Left renal cortex interstitium (tissue), 4 donors: ENCODE measurements at regions not wholly inside any gene's neighbourhood (a gene's known extent, or its start where the extent isn't known, plus 50 kb on each side); places are given as distances from the start of the nearest gene placed in this dataset.

Experiments used
- DNase-seq, 4 donors: peaks; one replicate each; pipeline ENCODE4 v3.0.0-alpha.2; 2013; ENCODE audit warnings: low read depth in 4 of 4, low spot score in 2 of 4, missing footprints in 1 of 4

DNA sequence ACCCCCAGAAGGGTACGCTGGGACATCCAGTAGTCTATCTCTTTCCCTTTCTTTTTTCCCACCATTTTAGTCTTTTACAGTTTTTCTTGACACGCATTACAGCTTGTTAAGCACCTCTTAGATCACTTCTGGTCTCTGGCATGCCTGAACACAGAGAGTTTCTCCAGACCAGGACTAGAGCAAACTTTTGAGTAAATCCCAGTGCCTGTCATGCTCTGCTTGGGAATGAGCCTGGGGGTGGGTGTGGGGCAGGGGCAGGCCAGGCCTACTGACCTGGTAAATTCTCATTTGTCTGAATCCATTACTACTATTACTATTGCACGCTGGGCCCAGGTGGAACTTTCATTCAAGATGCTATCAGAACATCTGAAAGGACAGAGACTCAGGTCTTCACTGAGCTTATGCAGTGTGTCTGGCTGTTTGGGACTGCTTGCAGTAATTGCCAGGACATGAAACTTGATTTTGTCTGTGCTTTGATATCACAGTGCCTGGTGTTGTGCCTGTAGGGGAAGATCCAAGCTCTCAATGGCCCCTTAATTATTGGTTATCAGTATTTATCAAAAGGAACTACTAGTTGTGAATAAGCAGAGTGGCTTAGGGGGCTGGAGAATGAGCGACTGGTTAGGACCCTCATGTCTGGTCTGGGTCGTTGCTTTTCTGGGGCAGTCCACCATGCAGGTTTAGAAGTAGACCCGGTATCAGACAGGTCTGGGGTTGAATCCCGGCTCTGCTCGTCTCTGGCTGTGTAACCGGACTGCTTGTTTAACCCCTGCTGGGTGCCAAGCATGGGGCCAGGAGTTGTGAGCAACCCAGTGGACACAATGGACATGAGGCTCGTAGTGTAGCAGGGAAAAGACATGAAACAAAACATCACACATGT, 196.1 kb upstream of the TLE3 start:
- no peak for DNase-seq

DNA sequence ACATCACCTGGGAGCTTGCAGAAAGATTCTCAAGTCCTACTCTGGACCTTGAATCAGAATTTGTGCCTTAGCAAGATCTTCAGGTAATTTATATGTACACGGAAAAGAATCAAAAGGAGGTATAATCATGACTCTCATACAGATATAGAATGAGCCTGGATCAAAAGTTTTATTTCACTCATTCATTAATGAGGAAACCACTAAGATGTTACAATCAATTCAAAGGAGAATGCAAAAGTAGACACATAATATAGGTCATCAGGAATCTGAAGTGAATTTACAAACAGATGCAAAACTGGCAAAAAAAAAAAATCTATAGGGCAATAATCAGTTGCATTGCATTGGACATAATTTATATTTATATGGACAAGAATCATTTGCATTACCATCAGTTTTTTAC, 195.4 kb upstream of the TLE3 start:
- no peak for DNase-seq

- DNase-seq = no peak
Observed at GRCh38 chr15:70292076-70292760, 194.5 kb upstream of the TLE3 start.

GRCh38 chr15:70291305-70292075, 193.8 kb upstream of the TLE3 start:
- DNase-seq = no peak

GRCh38 chr15:70290708-70291107, 193.0 kb upstream of the TLE3 start:
- no peak for DNase-seq

GRCh38 chr15:70289191-70289955, 191.7 kb upstream of the TLE3 start:
- no peak for DNase-seq

- no peak for DNase-seq
Observed at GRCh38 chr15:70286113-70286806, 188.5 kb upstream of the TLE3 start.

GRCh38 chr15:70284438-70285214, 186.9 kb upstream of the TLE3 start:
- no peak for DNase-seq

DNA sequence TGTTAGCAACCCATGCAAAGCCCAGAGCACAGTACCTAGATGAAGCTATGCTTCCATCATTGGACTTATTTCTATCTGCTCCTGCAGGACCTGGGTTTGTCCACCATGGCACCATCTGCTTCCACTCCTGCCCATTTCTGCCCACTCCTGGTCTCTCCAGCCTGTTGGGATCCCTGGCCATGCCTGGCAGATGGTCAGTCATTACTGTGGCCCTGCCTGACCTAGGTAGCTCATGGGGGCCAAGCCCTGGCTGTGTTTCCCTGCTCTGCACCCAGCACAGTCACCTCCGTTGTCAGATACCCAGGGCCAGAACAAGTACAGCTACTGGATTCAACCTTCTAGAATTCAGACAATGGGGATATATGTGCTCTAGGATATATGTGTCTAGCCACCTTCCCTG, 185.8 kb upstream of the TLE3 start:
- no peak for DNase-seq

DNA sequence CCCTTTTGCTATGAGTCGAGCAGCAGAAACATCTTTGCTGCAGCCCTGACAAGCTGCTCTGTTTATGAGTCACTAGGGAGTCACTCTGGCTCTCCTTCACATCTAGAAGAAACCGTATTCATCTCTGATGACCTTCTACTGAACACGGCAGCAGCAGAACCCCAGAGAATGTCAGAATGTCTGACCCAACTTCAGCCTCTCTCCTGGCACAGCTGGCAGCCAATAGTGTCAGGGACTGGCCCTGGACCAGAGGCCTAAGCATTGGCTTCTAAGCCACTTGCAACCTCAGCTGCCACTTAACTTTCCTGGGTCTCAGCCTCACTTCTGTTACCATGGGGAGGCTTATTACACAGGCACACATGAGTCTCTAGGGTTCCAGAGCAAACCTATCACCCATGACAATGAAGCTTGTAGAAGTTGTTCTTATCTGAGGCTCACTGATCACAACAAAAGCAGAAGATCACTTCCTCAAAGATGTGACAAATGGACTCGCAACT, 184.1 kb upstream of the TLE3 start:
- no peak for DNase-seq

DNA sequence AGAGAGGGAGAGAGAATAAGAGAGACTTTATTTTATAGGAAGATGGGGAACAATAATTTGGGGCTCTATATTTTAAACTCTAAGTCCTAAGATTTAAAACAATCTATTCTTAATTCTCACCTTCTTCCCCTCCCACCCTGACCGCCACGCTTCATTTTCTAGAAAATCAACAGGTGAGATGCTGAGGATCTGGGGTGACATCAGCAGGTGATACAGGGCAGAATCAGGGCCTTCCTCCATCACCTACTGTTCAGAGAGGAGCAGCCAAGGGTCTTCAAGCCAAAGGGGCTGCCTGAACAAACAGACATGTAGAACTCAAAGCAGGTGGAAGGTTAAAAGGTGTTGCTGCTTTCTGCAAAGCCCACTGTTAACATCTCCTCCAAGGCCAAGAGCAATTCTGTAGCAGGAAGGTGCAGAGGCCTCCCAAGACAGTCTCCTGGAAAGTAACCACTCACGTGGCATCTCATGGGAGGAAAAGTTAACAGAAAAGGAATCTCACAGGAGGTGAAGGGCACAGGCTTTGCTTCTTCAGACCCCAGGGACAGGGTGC, 183.6 kb upstream of the TLE3 start:
- DNase-seq = no peak

DNA sequence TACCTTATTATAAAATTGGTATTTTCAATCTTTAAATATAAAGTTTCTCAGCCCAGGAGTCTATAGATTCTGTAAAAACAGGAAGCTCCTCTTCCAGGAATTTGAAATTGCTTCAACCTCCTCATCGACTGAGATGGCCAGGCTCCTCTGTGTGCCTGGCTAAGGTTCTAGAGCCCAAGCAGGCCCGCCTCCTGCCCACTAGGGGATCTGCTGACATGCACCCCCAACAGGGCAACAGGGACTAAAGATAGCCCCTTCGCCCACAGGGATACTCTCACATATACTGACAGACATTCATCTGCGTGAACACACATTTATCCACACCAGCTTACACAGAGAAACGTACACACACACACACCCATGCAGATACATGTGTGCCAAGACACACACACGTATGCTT, 183.1 kb upstream of the TLE3 start:
- no peak for DNase-seq

DNA sequence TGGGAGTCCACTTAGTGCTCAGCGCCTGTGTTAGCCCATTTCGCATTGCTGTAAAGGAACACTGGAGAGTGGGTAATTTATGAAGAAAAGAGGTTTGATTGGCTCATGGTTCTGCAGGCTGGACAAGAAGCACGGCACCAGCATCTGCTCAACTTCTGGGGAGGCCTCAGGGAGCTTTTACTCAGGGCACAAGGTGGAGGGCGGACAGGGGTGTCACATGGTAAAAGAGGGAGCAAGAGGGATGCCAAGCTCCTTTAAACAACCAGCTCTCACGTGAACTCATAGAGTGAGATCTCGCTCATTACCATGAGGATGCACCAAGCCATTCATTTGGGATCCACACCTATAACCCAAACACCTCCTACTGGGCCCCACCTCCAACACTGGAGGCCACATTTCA, 181.4 kb upstream of the TLE3 start:
- no peak for DNase-seq

DNA sequence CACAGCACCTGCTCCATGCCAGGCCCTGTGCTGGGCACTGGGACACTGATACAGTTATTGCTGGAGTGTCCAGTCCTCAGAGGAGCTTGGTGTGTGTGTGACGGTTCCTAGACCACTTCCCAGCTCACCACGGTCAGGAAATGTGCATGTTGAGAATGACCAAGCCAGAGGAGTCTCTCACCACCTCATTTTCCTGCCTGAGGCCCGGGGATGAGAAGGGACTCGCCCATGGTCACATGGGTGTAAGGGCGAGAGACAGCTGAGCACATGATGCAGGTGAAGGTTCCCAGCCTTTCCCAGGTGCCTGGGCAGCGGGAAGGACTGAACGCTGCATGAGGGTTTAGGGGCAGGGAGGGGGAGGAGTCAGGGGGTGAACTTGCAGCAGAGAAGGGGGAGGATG, 180.9 kb upstream of the TLE3 start:
- no peak for DNase-seq

DNA sequence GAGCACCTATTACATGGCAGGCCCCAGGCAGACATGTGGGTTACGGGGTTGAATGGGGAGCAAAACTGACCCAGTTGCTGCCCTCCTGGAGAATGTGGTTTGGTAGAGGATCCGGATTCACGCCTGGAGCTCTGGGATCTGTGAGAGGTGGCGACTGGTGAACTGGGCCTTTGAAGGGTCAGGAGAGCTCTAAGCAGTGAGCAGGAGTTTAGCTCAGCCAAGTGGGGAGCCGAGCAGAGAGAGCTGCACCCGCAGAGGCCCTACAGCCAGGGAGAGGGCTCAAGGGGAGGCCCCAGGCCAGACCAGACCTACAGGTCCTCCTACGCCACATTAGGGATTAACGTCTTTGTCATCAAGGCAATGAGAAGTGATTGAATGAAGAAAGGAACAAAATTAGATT, 179.8 kb upstream of the TLE3 start:
- no peak for DNase-seq

GRCh38 chr15:70276401-70276800, 178.7 kb upstream of the TLE3 start:
- DNase-seq = no peak

GRCh38 chr15:70275461-70276138, 177.9 kb upstream of the TLE3 start:
- no peak for DNase-seq

DNA sequence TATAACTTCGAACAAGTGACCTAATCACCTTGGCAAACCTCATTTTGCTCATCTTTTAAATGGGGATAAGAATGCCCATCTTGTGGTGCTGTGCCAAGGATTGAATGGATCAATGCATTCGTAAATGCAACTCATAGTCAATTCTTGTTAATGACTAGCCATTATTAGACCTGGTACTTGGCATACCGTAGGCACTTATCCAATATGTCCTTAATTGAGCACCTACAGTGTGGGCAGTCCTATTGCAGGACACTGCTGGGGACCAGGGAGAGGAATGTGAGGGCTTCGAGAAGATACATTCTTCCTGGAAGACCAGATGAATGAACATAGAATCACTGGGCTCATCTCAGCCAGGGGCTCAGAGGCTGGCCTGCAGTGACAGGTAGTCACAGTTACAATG, 177.2 kb upstream of the TLE3 start:
- no peak for DNase-seq
